Kidney tubule cell (primary cell): ENCODE measurements at regions not wholly inside any gene's neighbourhood (a gene's known extent, or its start where the extent isn't known, plus 50 kb on each side); places are given as distances from the start of the nearest gene placed in this dataset.

Source experiments
- DNase-seq: peaks from one replicate; pipeline ENCODE4 v3.0.0-alpha.2; 2018; ENCODE audit warnings: low spot score

- no peak for DNase-seq
Observed at GRCh38 chr11:115720602-115721245, 216.5 kb upstream of the CADM1 start.

GRCh38 chr11:115718945-115719344, 214.7 kb upstream of the CADM1 start:
- DNase-seq: no peak

- DNase-seq: no peak
Observed at GRCh38 chr11:115718106-115718505, 213.9 kb upstream of the CADM1 start.

- no peak for DNase-seq
Observed at GRCh38 chr11:115716601-115717529, 212.7 kb upstream of the CADM1 start.

GRCh38 chr11:115716080-115716479, 211.9 kb upstream of the CADM1 start:
- no peak for DNase-seq

- DNase-seq: no peak
Observed at GRCh38 chr11:115715251-115715770, 211.1 kb upstream of the CADM1 start.

- DNase-seq: no peak
Observed at GRCh38 chr11:115712296-115712695, 208.1 kb upstream of the CADM1 start.

- no peak for DNase-seq
Observed at GRCh38 chr11:115710980-115711379, 206.8 kb upstream of the CADM1 start.

- no peak for DNase-seq
Observed at GRCh38 chr11:115710426-115710825, 206.2 kb upstream of the CADM1 start.

GRCh38 chr11:115709297-115709696, 205.1 kb upstream of the CADM1 start:
- DNase-seq: no peak

GRCh38 chr11:115707180-115707905, 203.1 kb upstream of the CADM1 start:
- no peak for DNase-seq

GRCh38 chr11:115706626-115707135, 202.5 kb upstream of the CADM1 start:
- DNase-seq: peak; percentile 48

GRCh38 chr11:115705200-115705599, 201.0 kb upstream of the CADM1 start:
- DNase-seq: no peak

- DNase-seq: no peak
Observed at GRCh38 chr11:115700981-115701875, 197.0 kb upstream of the CADM1 start.

GRCh38 chr11:115700496-115700895, 196.3 kb upstream of the CADM1 start:
- no peak for DNase-seq

GRCh38 chr11:115699733-115700132, 195.5 kb upstream of the CADM1 start:
- peak; percentile 58 for DNase-seq

GRCh38 chr11:115699326-115699725, 195.1 kb upstream of the CADM1 start:
- no peak for DNase-seq

GRCh38 chr11:115698243-115698642, 194.0 kb upstream of the CADM1 start:
- DNase-seq: no peak

- DNase-seq: no peak
Observed at GRCh38 chr11:115696563-115696962, 192.3 kb upstream of the CADM1 start.

- DNase-seq: no peak
Observed at GRCh38 chr11:115695677-115696364, 191.6 kb upstream of the CADM1 start.

- no peak for DNase-seq
Observed at GRCh38 chr11:115693002-115693401, 188.8 kb upstream of the CADM1 start.
